Ovary (tissue), 7 donors: ENCODE measurements at regions not wholly inside any gene's neighbourhood (a gene's known extent, or its start where the extent isn't known, plus 50 kb on each side); places are given as distances from the start of the nearest gene placed in this dataset.

Source experiments
- DNase-seq, 5 donors: peaks; one replicate each; pipeline ENCODE4 v3.0.0-alpha.2; 2019 to 2020
- H3K27ac ChIP-seq, 2 donors: fragments of 200-600 bp; one replicate each; pipeline versions ENCODE4 v1.5.1 to v1.8.0; 2019 to 2022
- H3K27me3 ChIP-seq: fragments of 200-600 bp; one replicate; pipeline ENCODE4 v1.8.0; 2022
- H3K36me3 ChIP-seq: fragments of 200-600 bp; sonication (generic); one replicate; pipeline ENCODE4 v1.5.1; 2019
- H3K4me1 ChIP-seq: one replicate; pipeline ENCODE4 v1.8.1; 2013; ENCODE audit warnings: mild to moderate bottlenecking, moderate library complexity; ENCODE audit not compliant: insufficient read depth
- H3K4me3 ChIP-seq: fragments of 200-600 bp; sonication (generic); one replicate; pipeline ENCODE4 v1.5.1; 2017
- H3K9me3 ChIP-seq, 2 donors: fragments of 200-600 bp in 1 of 2; sonication (generic) in 1 of 2; one replicate each; pipeline versions ENCODE4 v1.5.1 to v1.8.1; 2013 to 2019; ENCODE audit warnings: mild to moderate bottlenecking in 1 of 2, moderate library complexity in 1 of 2
- EP300 ChIP-seq: sonication (generic); formaldehyde crosslinking; IDR thresholded peaks from one replicate; pipeline ENCODE4 v1.6.1; 2017; ENCODE audit warnings: antibody characterized with exemption
- POLR2A ChIP-seq: fragments of 450-650 bp; IDR thresholded peaks from one replicate; pipeline ENCODE4 v1.6.1; 2017; ENCODE audit warnings: antibody characterized with exemption, mild to moderate bottlenecking, moderate library complexity
- WGBS, 3 donors: extraction: QIAGEN DNeasy Blood & Tissue Kit in 1 of 3; methylation state at CpG; one replicate each; pipeline versions ENCODE4 v1.1.5 to v1.1.7; 2013 to 2017; 5-methylcytosine and 5-hydroxymethylcytosine counted together
- intact Hi-C, 4 donors: fragments of 100-400 bp; cut with DNase I; formaldehyde crosslinking; loops; one replicate each; pipeline versions ENCODE4 v1.11.0 to v1.15.1; 2022 to 2023
- TF ChIP-seq, protein P1 (sequence below), 3 donors: fragments of 450-650 bp in 2 of 3; fragments of 200-600 bp in 1 of 3; IDR thresholded peaks; one replicate each; pipeline versions ENCODE4 v1.5.1 to v1.8.0; 2016 to 2022; ENCODE audit warnings: antibody characterized with exemption in 3 of 3, mild to moderate bottlenecking in 1 of 3
- donor health status: DM: no; HTN: no; CAD: no; lungs with moderate emphysema.
- donor health status: DM: no; HTN: no; CAD: no.
- donor health status: Bipolar disorder and iron deficiency.
- donor health status: DM: no; HTN: no; CAD: no.
- donor health status: DM: yes; HTN: yes; CAD: no.

DNA sequence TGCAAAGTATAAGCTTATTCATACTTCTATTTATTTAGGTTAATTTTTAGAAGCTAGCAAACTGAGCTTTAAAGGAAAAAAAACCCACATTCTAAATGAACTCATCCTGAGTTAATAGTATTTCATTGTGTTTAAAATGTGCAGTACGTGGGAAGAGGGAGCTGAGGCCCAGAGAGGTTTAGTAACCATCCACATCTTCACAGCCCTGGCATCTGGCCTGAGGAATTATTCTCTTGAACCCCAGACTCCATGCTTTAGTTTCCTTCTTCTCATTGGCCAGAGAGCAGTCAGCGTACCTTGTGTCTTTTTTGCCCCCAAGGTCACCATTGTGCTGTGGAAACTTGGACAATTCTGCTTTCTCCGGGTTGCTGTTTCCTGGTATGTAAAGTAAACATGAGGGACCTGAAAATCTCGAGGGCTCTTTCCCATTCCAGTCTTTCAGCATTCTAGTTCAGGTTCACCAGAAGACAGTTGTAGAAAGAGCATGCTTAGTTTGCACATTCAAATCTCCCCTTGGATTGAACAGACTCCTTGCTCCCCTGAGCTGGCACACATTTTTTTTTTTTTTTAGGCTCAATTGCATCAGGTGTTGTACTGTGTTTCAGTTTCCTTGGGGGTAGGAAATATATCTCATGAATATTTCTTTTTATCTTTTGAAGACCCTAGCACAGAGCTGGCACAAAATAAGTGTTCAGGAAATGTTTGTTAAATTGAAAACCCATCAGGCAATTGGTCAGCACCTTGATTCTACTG lies 81.4 kb downstream of the MYCN start:
- no peak for DNase-seq
- Histone ChIP-seq H3K27me3 (no peaks in the 10 kb centered on the region), H3K4me3 (no peak overlapping the region), H3K27ac (no peak overlapping the region), H3K4me1 (no peaks in the 10 kb centered on the region), H3K36me3 (no peaks in the 10 kb centered on the region), H3K9me3 (no peaks in the 10 kb centered on the region)
- intact Hi-C loops = no loop called here
- 46 to 58% (median 49%) methylated on average over 4 of the region's 4 CpGs for WGBS, 3 donors
- TF ChIP-seq EP300 = no peak
- TF ChIP-seq POLR2A = no peak
- TF ChIP-seq, protein P1, sequence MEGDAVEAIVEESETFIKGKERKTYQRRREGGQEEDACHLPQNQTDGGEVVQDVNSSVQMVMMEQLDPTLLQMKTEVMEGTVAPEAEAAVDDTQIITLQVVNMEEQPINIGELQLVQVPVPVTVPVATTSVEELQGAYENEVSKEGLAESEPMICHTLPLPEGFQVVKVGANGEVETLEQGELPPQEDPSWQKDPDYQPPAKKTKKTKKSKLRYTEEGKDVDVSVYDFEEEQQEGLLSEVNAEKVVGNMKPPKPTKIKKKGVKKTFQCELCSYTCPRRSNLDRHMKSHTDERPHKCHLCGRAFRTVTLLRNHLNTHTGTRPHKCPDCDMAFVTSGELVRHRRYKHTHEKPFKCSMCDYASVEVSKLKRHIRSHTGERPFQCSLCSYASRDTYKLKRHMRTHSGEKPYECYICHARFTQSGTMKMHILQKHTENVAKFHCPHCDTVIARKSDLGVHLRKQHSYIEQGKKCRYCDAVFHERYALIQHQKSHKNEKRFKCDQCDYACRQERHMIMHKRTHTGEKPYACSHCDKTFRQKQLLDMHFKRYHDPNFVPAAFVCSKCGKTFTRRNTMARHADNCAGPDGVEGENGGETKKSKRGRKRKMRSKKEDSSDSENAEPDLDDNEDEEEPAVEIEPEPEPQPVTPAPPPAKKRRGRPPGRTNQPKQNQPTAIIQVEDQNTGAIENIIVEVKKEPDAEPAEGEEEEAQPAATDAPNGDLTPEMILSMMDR (IDR thresholded peaks at IDR 0.05) = no peak

DNA sequence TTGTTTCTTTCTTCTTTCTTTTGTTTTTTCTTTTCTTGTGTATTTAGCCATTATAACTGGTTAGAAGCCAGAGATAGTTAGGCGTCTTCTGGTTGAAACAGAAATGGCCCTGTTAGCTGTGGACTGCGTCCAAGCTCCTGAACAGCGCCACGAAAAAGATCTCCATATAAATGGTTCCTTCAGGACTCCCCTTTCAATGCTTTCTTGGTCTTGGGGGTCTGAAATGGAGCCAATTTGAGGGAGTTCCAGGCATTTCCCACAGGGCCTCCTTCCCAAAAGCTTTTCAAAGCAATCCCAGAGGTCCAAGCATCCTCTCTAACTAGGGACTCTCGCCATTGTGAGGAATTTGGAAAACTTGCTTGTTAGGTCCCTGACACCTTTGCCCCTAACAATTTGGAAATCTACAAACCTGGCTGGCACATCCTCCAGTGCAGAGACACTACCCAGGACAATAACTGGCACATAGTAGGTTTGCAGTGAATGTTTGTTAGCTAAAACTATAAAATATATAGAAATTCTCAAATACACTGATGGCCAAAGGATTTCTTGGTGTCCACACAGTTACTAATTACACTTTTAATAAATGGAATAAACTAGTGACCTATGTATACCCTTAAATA lies 80.1 kb downstream of the MYCN start:
- Histone ChIP-seq H3K36me3 (no peaks in the 10 kb centered on the region), H3K4me3 (no peak overlapping the region), H3K27me3 (no peaks in the 10 kb centered on the region), H3K9me3 (no peaks in the 10 kb centered on the region), H3K27ac (no peak overlapping the region), H3K4me1 (no peaks in the 10 kb centered on the region)
- TF ChIP-seq EP300 (no peak), POLR2A (no peak)
- TF ChIP-seq, protein P1 (IDR thresholded peaks at IDR 0.05) = no peak
- DNase-seq = no peak
- WGBS, 3 donors = 69 to 89% (median 86%) methylated on average over 5 of the region's 5 CpGs
- intact Hi-C loops = no loop called here

DNA sequence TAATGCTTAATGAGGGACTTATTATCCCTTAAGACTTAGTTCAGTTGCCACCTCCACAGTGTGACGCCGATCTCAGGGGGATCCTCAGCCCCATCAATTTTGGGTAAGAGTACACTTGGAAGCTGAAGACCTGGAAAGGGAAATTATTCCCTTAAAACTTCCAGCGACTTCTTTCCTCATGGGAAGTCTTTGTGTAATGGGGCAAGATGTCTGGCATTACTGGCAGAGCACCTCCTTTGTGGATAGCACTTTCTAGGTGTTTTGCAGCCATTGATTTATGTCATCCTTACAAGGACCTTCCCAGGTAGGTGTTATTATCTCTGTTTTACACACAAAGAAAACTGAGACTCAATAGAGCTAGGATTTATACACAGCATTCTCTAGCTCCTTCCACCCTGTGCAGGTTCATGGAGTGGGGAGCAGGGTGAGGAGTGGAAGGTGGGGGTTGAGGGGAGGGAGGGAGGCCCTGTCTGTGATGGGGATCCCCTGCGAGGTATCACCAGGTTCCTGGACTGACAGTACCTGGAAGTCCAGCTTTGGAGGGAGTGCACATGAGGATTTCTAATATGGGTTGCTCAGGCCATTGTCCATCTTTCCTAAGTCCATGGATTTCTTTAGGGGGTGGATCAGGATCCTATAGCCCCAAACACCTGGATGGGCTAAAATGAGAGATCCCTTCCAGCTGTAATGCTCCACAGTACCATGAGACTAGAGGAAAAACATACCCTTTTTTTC lies 79.4 kb downstream of the MYCN start:
- intact Hi-C loops = no loop called here

DNA sequence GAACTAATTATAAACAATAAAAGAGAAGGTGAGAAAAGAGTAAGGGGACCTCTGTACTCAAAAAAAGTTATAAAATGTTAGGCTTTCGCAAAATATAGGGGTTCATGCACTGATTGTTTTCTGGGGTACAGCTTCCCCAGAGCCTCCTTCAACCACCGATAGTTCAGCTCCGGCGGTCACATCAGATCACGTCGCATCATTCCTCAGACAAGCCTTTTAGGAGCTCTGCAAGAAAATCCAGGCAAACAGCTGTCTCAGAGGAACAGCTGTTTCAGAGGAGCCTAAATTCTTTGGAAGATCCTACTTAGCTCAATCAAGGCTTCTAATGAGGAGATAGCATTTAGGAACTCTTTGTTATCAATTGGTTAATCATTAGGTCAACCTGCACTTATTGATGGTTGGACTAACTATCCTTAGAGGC lies 78.7 kb downstream of the MYCN start:
- intact Hi-C loops = no loop called here
- Histone ChIP-seq H3K27ac (no peak overlapping the region), H3K4me1 (no peaks in the 10 kb centered on the region), H3K4me3 (no peak overlapping the region), H3K36me3 (no peaks in the 10 kb centered on the region), H3K27me3 (no peaks in the 10 kb centered on the region), H3K9me3 (no peaks in the 10 kb centered on the region)
- DNase-seq = no peak
- 81 to 86% (median 85%) methylated on average over 6 of the region's 6 CpGs for WGBS, 3 donors
- TF ChIP-seq, protein P1 (IDR thresholded peaks at IDR 0.05) = no peak
- no peak for TF ChIP-seq EP300
- no peak for TF ChIP-seq POLR2A

More for the DNA sequence above, 79.4 kb downstream of the MYCN start:
- no peak overlapping the region for H3K27ac ChIP-seq
- 85 to 88% (median 88%) methylated on average over 4 of the region's 4 CpGs for WGBS, 3 donors
- no peak for TF ChIP-seq POLR2A
- TF ChIP-seq, protein P1 (IDR thresholded peaks at IDR 0.05) = no peak
- no peak for TF ChIP-seq EP300
- H3K4me1 ChIP-seq = no peaks in the 10 kb centered on the region
- DNase-seq = no peak
- no peaks in the 10 kb centered on the region for H3K9me3 ChIP-seq
- H3K27me3 ChIP-seq = no peaks in the 10 kb centered on the region
- H3K4me3 ChIP-seq = no peak overlapping the region
- H3K36me3 ChIP-seq = no peaks in the 10 kb centered on the region
